Fibroblast of skin of abdomen (primary cell): ENCODE measurements at regions not wholly inside any gene's neighbourhood (a gene's known extent, or its start where the extent isn't known, plus 50 kb on each side); places are given as distances from the start of the nearest gene placed in this dataset.

Source experiments
- DNase-seq: peaks from one replicate; pipeline ENCODE4 v3.0.0-alpha.2; 2013

GRCh38 chr3:102158080-102158740, 276.6 kb upstream of the ZPLD1 start:
- DNase-seq = no peak

DNA sequence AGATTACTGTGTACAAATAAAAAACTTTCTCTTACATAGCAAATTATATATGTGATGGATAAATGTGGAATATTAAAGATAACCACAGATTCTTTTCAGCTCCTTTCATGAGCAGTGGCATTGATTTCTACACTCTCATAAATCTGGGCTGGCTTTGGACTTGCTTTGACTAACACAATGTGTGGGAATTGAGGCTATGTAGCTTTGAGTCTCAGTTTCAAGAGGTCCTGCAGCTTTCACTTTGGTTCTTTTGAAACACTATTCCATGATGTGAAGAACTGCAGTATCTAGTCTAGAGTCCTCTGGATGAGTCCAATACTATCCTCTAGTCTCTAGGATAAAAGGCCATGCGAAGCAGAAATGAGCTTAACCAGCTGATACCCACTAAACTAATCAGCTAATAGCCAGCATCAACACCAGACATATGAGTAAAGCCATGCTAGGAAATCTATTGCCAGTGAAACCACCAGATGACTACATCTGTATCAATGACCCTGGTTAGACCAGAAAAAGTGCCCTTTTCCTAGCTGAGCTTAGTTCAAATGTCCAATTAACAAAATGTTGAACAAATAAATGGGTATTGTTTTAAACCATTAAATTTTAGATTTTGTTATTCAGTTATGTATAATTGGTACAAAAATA, 274.9 kb upstream of the ZPLD1 start:
- no peak for DNase-seq

GRCh38 chr3:102161384-102162006, 273.3 kb upstream of the ZPLD1 start:
- no peak for DNase-seq

- no peak for DNase-seq
Measured at GRCh38 chr3:102162251-102162650, 272.6 kb upstream of the ZPLD1 start.

DNA sequence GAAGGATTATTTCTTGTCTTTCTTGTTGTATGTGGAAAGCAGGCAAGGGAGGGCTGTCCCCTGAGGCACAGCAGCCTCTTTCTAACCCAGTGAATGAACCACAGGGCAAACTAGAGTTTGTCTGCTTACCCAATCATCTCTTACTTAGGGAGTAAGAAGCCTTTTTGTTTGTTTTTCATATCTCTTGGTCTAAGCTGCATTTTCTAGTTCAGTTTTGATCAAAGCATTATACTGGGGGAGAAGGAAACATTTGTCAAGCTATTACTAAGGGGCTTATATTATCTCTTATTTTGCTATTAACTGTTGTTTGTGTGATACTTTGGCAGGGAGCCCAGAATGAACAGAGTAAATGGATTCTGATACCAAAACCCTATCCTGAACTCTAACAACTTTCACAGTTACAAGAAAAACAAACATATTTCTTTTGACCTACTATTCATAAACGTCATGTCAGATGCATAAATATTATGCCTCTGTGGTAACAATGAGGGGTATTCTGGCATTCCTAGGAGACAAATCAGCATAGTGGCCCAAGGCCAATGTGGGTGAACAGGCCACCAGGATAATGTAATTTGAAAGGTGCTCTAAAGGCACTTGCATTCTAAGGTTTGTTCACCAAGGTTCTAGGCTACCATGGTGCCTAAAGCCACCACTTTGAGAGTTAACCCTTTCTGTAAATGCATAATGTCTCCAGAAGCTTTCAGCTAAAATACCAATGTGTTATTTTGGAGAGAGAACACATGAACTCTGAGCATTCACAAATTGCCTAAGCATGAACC, 271.6 kb upstream of the ZPLD1 start:
- DNase-seq = no peak

DNA sequence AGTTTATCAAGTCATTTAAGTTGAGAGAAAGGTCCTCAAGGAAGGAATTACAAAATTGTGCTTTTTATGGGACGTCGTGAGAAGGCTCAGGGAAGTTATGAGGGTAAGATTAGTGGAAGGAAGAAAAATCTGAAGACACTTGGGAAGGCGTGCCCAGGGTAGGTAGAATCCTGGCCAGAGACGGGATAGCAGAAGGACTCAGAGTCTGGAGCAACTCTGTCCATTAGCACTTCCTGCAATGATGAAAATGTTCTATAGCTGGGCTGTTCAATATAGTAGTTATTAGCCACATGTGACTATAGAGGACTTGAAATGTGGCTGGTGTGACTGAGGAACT, 271.0 kb upstream of the ZPLD1 start:
- no peak for DNase-seq

DNA sequence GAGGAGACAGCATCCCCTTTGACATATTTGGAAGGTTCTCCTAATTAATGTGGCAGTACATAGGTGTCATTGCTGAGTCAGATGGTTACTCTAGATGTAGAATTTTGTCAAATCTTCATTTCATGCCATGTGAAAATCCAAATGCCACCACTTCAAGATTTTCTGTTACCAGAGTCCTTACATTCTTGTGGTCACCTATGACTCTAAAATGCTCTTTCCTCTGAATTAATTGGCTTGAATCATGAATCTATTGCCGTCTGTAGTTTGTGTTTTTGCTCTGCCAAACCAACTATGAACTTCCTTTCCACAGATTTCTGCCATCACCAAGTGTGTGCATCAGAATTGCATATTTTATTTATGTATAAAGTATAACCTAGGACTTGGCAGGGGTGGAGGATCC, 269.4 kb upstream of the ZPLD1 start:
- DNase-seq = peak; percentile 73

GRCh38 chr3:102169915-102170479, 264.8 kb upstream of the ZPLD1 start:
- DNase-seq = no peak

- DNase-seq = no peak
Measured at GRCh38 chr3:102170545-102170944, 264.3 kb upstream of the ZPLD1 start.

GRCh38 chr3:102174312-102174712, 260.5 kb upstream of the ZPLD1 start:
- peak; percentile 67 for DNase-seq

DNA sequence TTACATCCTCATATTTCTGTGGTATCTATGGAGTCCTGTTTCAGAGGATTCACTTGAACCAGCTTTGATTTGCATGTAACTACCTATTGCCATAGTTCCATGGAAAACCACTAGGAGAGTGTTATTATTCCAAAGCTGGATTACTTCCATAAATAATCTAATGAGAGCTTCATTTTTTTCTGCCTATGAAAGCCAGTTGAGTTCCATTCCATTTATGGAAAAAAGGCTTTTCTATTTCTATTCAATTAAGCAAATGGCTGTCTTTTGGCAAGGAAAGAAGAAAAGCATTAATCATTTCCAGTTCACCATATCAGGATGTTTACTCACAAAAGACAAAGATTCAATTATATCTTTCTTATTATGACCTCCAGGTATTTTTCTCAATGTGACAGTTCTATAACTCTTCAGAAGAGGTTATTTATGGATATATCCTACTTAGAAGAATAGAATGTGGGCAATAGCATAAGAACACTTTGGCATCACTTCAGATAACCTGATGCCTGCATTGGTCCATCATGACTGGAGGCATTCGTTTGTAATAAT, 259.9 kb upstream of the ZPLD1 start:
- peak; percentile 48 for DNase-seq

GRCh38 chr3:102176333-102177050, 258.3 kb upstream of the ZPLD1 start:
- no peak for DNase-seq

DNA sequence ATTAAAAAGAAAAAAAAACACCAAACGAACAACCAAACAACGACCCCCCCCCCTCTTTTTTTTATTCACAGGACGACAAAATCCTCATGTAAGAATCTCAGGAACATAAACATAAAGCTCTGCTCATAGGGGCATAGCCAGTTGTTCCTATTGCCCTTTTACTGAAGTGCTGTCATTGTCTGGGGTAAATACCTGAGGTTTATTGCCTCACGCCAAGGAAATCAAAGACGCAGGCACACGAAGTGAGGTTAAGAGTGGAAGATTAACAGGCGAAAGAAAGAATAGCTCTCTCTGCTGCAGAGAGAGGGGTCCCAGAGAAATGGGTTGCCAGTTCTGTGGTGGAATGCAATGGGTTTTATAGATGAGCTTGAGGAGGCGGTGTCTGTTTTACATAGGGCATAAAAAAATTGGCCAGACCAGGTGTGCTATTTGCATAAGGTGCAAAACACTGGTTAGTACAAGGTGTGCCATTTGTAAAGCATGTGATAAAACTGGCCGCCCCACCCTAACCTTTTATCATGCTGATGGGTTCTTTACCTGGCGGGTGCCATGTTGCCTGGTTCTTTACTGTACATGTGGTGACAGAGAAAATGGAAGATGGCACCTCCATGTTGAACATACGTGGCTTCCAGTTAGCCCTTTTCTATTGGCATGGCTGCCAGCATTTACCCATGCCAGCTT, 257.6 kb upstream of the ZPLD1 start:
- no peak for DNase-seq

- no peak for DNase-seq
Measured at GRCh38 chr3:102178817-102179216, 256.0 kb upstream of the ZPLD1 start.

GRCh38 chr3:102179326-102180177, 255.3 kb upstream of the ZPLD1 start:
- DNase-seq = no peak

- DNase-seq = peak; percentile 94
Measured at GRCh38 chr3:102180280-102180931, 254.4 kb upstream of the ZPLD1 start.

GRCh38 chr3:102181175-102181920, 253.5 kb upstream of the ZPLD1 start:
- peak; percentile 91 for DNase-seq

GRCh38 chr3:102182162-102182561, 252.7 kb upstream of the ZPLD1 start:
- peak; percentile 86 for DNase-seq

DNA sequence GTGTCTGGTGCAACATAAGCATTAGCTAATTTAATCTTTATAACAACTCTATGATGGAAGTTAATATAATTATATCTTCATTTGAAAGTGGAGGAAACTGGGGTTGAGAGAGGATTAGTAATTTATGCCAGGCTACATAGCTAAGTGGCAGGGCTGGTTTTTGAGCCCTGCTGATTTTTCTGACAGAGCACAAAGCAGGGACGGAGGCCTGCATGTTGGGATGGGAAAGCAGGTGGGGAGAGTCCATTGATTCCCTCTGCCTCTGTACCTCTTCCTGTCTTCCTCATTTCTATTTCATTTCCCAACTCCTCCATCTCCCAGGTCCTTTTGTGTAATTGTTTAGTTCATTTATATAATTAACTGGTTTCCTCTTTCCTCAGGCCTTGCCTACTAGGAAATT, 251.6 kb upstream of the ZPLD1 start:
- DNase-seq = no peak
